GM19397 (cell line): ENCODE measurements at regions not wholly inside any gene's neighbourhood (a gene's known extent, or its start where the extent isn't known, plus 50 kb on each side); places are given as distances from the start of the nearest gene placed in this dataset.

ENCODE experiments used
- ATAC-seq: cut with Tn5 transposase; IDR thresholded peaks from one replicate; pipeline ENCODE4 v1.9.1; 2021; ENCODE audit warnings: mild to moderate bottlenecking, moderate library complexity; ENCODE audit not compliant: unreplicated experiment

GRCh38 chr20:22908944-22909343, 126.2 kb upstream of the SSTR4 start:
- no peak for ATAC-seq

DNA sequence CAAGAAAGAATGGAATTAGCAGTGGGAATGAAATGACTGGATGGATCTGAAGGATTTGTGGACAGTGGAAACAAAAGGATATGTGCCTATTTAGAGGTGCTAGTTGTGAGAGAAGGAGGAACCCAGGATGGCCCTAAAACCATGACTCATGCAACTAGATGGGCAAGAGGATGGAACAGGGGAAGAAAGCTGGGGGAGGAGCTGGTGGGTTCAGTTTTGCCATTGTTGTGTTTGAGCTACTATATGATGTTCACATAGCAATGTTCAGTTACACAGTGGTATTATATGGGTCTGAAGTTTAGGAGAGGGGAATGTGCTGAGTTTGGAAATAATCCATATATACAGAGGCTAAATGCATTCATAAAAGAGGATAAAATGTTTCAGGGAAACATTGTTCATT, 125.7 kb upstream of the SSTR4 start:
- no peak for ATAC-seq

- ATAC-seq, result no peak
These were observed 124.7 kb upstream of the SSTR4 start for GRCh38 chr20:22910287-22910852.

DNA sequence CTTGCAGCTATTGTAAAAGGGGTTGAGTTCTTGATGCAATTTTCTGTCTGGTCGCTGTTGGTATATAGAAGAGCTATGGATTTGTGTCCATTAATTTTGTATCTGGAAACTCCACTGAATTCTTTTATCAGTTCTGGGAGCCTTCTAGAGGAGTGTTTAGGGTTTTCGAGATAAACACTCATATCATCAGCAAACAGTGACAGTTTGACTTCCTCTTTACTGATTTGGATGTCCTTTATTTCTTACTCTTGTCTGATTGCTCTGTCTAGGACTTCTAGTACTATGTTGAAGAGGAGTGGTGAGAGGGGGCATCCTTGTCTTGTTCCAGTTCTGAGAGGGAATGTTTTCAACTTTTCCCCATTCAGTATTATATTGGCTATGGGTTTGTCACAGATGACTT, 120.8 kb upstream of the SSTR4 start:
- ATAC-seq, result no peak

- ATAC-seq, result no peak
These were observed 119.6 kb upstream of the SSTR4 start for GRCh38 chr20:22915512-22915911.

GRCh38 chr20:22916021-22916842, 118.9 kb upstream of the SSTR4 start:
- no peak for ATAC-seq

- ATAC-seq, result no peak
These were observed 116.7 kb upstream of the SSTR4 start for GRCh38 chr20:22918286-22918983.

- no peak for ATAC-seq
These were observed 114.2 kb upstream of the SSTR4 start for GRCh38 chr20:22920898-22921297.

DNA sequence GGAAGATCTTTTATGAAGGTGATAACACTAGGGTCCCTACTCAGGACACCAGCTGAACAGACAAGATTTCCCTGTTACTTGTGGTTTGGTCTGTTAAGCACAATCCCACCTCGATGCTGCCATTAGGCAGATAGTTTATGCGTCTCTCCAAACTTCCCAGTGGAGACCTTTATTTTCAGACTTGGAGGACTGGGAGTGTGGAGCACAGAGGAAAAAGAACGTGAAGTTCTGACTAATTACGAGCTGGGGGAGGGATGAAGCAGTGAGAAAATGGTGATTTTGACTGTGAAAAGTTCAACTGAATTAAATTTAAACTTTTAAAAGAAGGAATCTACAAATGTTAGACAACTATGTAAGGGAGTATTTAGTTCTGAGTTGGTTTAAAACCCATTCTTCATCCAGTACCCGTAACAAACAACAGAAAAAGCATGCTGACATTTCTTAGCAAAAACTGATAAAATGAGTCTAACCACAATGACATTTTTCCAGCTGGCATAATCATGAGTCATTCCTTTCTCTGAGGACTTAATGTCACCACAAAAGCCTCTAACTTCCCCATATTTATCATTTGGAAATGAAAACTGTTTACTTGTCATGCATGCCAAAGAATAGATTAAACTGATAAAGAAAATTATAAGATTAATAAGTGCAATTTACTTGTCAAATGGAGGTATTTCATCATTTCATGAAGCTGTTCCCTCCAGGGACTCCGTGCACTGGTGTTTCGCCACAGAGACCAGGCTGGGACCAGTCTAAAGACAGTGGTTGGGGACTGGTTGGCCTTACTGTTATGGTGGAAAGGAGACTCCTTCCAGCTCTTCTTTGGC, 113.3 kb upstream of the SSTR4 start:
- ATAC-seq, result no peak

GRCh38 chr20:22922987-22923386, 112.1 kb upstream of the SSTR4 start:
- no peak for ATAC-seq

- no peak for ATAC-seq
These were observed 110.9 kb upstream of the SSTR4 start for GRCh38 chr20:22924046-22924737.

- ATAC-seq, result no peak
These were observed 110.0 kb upstream of the SSTR4 start for GRCh38 chr20:22924949-22925612.

- ATAC-seq, result no peak
These were observed 109.5 kb upstream of the SSTR4 start for GRCh38 chr20:22925613-22925983.

DNA sequence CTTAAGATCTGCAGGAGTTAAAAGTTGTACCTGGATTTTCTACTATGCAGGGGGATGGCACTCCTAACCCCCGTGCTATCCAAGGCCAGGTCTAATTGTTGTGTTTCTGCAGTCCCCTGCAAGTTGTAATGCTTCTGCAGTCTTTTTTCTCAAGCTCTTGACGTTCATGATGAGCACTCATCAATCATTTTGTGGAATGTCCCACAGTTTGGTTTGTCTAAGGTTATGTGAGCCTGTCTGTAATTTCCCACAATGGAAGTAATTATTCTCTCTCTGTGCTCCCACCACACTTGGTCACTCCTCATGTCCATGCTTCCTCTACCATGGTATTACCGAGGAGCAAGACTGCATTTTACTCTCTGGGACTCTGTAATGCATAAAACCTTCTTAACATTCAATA, 107.6 kb upstream of the SSTR4 start:
- no peak for ATAC-seq

DNA sequence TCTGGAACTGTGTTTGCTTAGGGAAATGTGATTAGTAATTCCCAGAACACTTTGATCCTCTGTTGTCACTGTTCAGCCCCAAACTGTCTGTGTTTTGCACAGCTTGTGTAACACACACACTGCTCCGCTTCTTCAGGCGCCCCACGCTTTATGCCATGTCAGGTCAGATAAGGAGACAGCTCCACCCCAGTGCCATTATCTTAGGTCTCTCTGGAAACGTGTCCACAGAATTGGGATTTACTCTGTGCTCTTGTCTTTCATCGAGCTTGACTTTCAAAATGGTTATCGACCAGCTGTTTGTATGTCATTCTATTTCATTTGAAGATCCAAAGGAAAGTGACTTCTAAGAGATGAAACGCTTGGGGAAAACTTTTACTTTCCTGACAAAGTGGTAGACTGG, 106.4 kb upstream of the SSTR4 start:
- no peak for ATAC-seq

DNA sequence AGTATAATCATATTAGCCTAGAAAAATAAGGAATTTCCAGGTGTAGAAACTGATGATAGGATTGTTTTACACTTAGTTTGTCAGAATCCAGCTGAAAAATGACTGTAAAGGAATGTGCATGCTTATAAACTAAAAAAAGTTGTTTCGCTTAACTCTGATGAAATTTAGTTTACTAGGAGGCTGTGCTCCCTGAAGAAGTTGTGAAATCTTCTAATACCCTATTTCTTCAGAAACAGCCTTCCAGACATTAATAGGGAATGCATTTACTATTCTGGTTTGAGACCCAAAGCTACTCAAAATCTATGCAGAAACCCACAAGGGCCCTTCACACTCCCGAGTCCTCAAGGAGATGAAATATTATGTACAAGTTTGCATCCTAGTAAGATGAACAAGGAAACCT, 105.5 kb upstream of the SSTR4 start:
- no peak for ATAC-seq

DNA sequence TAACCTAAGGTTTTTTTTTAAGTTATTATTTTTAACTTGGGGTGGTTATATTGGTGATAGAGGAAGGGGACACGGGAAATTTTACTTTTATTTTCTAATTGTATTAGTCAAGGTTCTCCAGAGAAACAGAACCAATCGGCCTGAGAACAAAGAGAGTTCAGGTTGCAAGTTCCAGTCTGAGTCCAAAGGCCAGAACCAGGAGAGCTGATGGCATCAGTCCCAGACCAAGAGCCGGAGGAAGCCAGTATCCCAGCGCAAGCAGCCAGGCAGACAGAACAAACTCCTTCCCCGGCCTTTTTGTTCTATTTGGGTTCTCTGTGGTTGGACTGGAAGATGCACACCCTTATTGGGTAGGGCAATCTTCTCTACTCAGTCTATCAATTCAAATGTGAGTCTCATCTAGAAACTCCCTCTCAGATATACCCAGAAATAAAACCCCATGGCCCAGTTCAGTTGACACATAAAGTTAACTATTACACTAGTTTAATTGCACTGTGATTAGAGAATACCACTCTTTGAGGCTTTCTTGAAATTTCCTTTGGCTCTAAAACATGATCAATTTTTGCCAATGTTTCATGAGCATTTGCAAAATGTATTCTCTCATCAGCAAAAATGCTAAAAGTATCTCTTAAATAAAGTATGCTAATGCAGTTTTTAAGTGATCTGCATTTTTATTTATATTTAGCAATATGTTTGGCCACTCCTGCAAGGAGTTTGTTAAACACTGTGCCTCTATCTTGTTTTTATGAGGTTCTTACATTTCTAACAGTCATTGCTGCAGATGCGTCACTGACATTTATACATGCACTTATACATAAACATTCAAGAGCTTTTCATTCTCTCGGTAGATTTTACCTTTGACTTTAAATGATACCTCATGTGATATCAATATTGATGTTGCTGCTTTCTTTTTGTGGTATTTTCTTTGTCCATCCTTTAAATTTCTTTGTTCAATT, 103.2 kb upstream of the SSTR4 start:
- ATAC-seq, result no peak

- ATAC-seq, result no peak
These were observed 95.9 kb upstream of the SSTR4 start for GRCh38 chr20:22939181-22939580.

DNA sequence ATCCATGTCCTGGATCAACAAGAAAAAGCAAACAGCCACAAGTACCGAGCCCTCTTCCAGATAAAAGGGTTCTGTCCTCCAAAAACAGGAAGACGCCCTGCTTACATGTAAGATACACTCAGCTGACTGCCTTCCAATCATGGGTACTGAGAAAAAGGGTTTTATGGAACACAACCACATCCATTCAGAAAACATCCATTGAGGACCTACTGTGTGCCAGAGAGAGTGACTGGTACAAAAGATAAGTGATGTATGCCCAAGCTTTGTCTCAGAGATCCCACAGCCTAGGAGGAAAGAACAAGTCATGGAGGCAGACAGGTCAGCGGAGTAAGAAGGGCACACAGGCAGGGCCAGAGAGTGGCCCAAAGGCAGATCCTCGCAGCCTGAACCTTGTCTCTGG, 94.8 kb upstream of the SSTR4 start:
- ATAC-seq, result no peak
